Stimulated activated CD8-positive, alpha-beta memory T cell treated with anti-CD3 and anti-CD28 coated beads, Interleukin-7, amount 100 ng/mL, for 24 hours (primary cell): ENCODE measurements at regions not wholly inside any gene's neighbourhood (a gene's known extent, or its start where the extent isn't known, plus 50 kb on each side); places are given as distances from the start of the nearest gene placed in this dataset.
"Not testable (repeated sequence)": the region's sequence is repeated elsewhere in the genome, so short reads cannot be mapped to it uniquely, and the experiment has no call there.

Experiments
- DNase-seq: peaks from one replicate; pipeline ENCODE4 v3.0.0-alpha.2; 2020; ENCODE audit warnings: low read depth

DNA sequence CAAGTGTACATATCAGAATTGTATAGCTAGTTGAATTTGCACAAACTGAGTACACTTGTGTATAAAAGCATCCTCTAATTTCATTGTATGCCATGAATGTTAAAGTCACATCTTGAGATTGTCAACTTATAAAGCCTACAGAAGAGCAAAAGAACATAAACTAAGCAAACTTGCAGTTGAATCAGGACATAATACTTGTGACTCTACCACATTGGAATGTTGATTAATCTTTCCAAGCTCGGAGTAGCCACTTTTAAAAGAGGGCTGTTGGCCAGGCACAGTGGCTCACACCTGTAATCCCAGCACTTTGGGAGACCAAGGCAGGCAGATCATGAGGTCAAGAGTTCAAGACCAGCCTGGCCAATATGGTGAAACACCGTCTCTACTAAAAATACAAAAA lies 1220.8 kb upstream of the B3GALT2 start:
- DNase-seq = not testable (repeated sequence)

DNA sequence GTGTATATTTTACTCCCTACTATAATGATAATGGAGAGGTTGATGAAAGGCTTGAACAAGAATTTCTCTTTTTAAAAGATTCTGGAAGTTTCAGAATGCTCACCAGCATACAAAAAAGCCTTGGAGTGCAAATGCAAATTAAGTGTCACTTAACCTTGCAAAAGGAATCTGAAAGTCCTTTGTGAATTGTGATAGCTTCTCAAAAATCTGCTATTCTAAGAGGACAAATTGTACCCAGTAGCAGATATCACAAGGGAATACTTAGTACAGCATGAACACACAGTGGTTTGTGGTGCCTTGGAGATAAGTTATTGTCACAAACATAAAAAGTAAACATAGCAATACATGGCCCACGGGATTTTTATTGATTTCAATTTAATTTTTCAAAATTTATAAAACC lies 1208.3 kb upstream of the B3GALT2 start:
- DNase-seq = no peak

DNA sequence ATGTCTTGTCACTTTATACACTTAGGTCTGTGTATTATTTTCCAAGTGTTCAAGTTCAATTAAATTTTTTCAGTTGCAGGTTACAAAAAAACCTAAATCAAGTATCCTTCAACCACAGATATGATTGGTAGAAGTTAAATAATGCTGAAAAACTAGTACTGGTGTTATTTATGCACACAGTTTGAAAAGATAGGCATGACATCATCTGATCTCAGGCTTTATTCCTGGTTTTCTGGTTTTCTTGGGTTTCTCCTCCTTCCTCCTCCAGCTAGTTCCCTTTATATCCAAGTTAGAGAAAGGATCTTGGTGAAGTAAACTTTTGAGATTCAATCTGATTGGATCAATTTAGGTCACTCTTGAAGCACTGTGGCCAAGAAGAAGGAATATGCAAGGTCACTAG lies 1201.1 kb upstream of the B3GALT2 start:
- DNase-seq = no peak

DNA sequence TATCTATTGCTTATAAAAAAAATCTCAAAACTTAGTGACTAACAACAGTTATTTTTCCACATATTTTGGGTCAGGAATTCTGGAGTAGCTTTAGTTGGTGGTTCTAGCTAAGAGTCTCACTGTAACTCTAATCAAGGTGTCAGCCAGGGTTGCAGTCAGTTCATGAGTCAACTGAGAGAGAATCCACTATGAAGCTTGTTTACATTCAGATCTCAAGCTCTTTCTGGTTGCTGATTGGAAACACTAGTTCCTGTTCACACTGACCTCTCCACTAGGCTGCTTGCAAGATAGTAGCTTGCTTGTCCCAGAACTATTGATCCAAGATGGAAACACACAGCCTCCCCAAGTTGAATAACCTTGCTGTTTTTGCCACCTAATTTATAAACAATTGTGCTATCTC lies 1192.1 kb upstream of the B3GALT2 start:
- DNase-seq = no peak

DNA sequence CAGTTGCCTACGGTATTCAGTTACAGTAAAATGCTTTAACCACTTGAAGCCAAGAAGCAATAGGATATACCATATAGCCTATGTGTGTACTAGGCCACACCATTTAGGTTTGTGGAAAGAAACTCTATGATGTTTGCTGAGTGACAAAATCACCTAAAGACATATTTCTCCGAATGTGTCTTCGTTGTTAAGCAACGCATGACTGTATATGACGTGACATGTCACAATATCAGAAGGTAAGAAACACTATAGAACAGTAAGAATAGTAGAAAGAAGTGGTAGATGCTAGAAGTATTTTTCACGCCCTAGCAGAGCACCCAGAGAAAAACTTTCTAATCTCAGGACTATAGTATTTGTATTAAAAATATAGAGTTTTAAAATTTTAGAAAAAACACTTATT lies 1188.2 kb upstream of the B3GALT2 start:
- DNase-seq = no peak

DNA sequence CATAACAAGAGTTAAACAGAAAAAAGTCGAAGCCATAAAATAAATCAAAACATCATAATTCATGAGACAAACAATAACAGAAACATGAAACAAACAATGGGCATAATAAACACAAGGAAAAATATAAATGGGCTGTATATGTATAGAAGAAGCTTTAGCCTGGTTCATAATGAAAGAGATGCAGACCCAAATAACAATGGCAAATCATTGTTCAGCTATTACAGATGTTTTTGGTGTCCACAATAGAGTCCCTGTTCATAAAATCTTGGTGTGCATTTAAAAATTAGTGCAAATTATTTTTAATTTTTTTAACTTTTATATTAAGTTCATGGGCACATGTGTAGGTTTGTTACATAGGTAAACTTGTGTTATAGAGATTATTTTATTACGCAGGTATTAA lies 1185.9 kb upstream of the B3GALT2 start:
- no peak for DNase-seq

DNA sequence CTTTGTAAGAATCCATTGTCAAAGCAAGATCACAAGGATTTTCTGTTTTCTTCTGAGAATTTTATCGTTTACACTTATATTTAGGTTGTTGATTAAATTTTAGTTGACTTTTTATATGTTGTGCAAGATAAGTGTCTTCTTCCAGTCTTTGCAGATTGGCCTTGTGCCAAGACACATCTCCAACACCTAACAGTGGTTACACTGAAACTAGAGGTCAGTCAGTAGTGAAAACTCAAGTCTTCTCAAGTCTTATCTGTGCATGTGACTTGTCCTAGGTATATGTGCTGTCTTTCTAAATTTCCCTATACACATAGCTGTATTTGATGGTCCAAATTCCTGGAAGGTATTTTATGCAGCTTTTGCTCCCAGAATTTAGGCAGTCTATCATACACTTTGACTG lies 1183.2 kb upstream of the B3GALT2 start:
- DNase-seq = no peak

DNA sequence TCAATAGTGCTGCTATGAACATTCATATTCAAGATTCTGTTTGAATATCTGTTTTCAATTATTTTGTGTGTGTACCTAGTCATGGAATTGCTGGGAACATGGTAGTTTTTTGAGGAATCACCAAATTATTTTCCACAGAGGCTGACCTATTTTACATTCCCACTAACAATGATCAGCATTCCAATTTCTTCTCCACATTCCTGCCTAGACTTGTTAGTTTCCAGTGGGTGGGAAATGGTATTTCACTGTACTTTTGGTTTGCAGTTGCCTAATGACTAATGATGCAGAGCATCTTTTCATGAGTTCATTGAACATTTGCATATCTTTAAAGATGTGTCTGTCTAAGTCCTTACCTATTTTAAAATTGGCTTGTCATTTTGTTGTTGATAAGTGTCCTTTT lies 1182.6 kb upstream of the B3GALT2 start:
- no peak for DNase-seq

DNA sequence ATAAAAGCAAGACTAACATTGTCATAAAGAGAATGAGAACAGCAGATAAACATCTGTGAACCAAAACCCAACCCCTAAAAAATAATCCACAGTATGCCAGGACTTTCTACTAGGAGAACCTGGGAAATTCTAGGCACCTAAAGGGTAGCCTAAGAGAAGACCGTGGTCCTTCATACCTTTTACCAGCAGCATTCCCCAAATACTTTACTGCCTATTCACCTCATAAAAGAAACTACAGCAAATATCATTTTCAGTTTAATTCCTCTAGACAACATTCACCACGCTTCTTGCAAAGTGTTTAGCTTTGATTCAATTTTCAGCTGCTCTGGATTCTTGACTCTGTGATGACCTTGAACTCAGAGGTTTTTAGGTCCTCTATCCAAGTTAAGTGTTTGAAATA lies 1180.7 kb upstream of the B3GALT2 start:
- no peak for DNase-seq

DNA sequence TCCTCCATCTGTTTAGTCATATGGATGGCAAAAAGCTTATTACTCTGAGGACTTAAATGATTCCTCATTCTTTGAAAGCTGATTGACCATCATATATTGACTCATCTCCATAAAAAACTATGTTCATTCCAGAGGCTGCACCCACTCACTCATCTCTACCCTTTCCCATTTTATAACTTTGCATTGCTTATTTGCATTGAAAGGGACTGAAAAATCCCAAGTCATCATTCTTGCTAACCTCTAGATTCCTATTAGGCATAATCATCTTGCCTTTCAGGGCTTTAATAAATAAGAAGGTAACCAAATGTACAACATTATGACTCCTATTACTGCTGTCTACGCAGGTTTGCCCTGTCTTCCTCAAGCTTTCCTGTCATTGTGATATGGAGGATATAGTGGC lies 1180.3 kb upstream of the B3GALT2 start:
- no peak for DNase-seq

DNA sequence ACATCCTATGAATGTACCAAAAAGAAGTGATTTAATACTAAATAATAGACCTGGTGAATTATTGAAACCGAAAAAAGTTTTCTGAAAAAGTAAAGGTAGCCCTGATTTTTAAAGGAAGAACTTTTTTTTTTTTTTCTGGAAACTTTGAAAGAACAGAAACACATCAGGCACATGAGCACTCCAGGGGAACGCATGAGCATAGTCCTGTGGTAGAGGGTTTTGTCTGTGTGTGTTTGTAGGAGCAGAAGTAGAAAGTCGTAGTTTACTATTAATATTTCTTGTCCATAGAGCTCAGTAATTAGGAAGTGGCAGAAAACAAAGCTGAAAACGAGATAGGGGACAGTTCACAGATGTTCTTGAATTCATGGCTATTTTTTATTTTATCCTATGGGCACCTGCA lies 1175.9 kb upstream of the B3GALT2 start:
- DNase-seq = no peak

DNA sequence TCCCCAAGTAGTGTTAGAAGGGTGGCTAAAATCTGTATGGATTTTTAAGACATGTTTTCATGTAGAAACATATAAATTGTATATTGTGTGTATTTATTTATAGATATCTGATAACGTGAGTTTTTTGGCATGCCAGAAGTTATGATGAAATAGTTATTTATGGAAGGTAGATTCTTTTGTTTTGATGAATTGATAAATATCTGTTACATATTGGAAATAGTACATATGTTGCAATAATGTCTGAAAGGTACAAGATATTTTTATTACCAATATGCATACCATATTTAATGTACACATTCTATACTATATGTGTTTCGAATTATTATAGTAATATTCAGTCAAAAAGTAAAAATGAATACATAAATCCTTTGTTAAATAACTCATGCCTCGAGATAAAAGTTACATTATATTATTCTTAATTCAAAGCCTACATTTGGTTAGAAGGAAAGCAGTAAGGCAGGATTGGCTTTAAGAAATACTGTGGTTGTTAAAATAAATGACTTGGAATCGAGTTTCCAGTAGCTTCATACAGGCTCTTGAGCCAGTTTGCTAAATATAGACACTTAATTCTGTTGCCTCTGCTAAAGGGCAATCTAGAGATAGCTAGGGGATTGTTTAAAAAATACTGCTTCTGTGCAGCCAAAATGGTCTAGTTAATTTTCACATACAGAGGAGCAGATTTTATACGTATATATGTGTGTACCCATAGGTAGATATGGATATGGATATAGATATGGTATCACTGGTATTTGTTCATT lies 1175.1 kb upstream of the B3GALT2 start:
- DNase-seq = no peak

DNA sequence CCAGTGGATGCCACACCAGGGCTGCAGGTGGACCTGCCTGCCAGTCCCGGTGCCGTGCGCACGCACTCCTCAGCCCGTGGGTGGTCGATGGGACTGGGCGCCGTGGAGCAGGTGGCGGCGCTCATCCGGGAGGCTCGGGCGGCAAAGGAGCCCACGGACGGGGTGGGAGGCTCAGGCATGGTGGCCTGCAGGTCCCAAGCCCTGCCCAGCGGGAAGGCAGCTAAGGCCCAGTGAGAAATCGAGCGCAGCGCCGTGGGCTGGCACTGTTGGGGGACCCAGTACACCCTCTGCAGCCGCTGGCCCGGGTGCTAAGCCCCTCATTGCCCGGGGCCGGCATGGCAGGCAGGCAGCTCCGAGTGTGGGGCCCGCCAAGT lies 1171.8 kb upstream of the B3GALT2 start:
- DNase-seq = no peak

DNA sequence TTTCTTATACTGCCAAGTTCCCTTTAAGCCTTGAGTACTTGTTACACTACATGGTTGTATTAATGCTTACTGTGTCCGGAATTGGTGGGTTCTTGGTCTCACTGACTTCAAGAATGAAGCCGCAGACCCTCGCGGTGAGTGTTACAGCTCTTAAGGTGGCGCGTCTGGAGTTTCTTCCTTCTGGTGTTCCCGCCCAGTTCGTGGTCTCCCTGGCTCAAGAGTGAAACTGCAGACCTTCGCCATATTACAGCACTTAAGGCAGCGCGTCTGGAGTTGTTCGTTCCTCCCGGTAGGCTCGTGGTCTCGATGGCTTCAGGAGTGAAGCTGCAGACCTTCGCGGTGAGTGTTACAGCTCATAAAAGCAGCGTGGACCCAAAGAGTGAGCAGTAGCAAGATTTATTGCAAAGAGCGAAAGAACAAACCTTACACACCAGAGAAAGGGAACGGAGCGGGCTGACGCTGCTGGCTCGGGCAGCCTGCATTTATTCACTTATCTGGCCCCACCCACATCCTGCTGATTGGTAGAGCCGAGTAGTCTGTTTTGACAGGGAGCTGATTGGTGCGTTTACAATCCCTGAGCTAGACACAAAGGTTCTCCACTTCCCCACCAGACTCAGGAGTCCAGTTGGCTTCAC lies 1171.3 kb upstream of the B3GALT2 start:
- DNase-seq = not testable (repeated sequence)

DNA sequence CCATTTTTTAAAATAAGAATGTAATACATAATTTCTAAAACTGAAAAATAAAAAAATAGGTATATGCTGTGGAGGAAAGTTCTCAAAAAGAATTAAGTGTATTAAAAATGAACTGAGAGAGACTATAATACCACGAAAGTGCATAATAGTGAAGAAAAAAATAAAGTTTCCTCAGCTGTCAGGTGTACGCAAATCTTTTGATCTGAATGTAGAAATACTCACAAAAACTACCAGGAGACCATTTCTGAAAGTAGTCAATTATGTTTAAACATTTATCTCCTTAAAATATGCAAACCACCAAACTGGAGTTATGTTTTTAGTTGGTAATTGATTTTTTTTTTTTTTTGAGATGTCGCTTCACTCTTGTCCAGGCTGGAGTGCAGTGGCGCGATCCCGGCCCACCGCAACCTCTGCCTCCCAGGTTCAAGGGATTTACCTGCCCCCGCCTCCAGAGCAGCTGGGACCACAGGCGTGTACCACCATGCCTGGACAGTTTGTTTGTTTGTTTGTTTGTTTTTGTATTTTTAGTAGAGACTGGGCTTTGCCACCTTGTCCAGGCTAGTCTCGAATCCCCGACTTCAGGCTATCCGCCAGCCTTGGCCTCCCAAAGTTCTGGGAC lies 1169.2 kb upstream of the B3GALT2 start:
- DNase-seq = no peak

DNA sequence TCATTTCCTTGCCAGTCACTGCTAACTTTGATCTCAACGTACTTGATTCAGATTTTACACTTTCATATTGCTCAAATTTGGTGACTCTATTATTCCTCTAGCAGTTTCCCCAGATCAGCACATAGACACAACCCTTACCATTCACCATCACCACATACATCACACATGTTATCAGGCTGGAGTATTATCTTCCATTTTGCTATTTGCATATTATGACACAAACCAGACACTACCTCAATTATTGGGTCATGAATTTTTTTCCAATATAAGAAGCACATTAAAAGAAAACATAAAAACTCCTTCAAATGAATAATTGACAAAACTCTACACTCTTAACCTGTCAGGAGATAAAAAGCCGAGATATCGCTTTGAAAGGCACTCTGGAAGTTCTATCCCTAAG lies 1166.7 kb upstream of the B3GALT2 start:
- no peak for DNase-seq

DNA sequence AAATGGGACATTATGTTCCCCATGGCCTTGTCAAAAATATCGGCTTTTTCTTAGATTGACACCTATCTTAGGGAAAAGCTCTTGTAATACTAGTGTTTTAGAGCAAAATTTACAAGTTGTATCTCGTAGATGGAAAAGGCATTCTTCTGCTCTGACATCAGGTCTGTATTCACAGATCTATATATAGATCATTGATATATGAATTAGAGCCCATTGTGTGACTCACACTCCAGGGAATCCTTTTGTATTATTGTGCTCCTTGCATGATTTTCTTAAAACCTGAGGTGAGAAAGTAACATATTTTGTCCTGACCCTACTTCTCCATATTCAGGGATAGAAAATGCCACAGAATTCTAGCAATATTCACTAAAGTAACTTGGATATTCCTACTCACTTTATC lies 1160.8 kb upstream of the B3GALT2 start:
- no peak for DNase-seq

DNA sequence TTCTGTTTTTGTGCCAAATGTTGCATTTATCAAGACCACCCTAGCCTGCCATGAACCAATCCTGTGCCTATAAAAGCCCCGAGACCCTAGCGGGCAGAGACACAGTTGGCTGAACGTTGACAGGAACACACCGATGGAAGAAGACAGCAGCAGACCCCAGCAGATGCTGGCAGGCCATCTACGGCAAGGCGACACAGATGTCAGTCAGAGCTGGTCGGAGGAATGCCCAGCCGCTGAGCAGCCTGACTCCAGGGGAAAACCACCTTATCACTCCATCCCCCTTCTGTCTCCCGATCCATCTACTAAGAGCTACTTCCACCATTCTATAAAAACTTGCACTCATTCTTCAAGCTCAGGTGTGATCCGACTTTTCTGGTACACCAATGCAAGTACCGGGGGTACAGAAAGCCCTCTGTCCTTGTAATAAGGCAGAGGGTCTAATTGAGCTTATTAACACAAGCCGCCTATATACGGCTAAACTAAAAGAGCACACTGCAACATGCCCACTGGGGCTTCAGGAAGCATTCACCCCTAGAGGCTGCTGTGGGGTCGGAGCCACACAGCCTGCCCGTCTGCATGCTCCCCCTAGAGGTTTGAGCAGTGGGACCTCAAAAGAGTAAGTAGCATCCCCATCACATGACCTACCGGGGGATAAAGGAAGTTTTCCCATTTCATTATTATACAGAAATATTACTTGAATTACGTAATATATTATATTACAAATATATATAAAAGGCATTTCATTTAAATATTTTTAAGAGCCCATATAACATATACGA lies 1156.3 kb upstream of the B3GALT2 start:
- DNase-seq = no peak

DNA sequence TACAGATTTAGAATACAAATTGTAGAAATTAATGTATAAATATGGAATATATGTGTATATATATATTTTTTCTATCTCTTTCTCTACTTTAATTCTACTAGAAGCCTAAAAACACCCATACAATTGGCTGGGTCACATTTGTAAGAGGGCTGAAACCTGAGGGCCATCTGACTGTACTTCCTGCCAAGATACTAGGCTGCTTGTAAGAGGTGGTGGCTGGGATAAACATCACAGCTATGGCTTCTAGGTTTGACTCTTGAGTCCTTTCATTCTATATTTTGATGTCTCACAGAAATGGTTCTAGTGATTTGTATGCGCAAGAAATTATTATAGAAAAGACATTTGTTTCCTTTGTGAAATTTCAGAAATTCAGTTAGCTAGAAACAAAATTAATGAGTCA lies 1155.2 kb upstream of the B3GALT2 start:
- DNase-seq = no peak

DNA sequence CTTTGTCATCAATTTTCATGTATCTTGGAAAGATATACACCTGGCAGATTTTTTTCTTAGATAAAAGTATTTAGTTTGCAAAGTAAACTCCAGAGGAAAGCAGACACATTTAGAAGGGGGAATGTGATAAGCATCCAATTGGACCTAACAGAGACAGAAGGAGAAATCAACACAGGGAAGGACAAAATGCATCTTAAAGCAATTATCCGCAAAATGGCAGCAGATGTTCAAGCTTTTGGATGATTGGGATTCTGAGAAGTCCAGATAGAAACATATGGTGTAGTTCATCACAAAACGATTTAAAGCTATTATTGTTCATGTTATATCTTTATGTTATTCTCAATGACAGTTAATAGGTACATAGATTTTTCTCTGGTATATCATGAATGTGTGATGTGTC lies 1153.1 kb upstream of the B3GALT2 start:
- no peak for DNase-seq

DNA sequence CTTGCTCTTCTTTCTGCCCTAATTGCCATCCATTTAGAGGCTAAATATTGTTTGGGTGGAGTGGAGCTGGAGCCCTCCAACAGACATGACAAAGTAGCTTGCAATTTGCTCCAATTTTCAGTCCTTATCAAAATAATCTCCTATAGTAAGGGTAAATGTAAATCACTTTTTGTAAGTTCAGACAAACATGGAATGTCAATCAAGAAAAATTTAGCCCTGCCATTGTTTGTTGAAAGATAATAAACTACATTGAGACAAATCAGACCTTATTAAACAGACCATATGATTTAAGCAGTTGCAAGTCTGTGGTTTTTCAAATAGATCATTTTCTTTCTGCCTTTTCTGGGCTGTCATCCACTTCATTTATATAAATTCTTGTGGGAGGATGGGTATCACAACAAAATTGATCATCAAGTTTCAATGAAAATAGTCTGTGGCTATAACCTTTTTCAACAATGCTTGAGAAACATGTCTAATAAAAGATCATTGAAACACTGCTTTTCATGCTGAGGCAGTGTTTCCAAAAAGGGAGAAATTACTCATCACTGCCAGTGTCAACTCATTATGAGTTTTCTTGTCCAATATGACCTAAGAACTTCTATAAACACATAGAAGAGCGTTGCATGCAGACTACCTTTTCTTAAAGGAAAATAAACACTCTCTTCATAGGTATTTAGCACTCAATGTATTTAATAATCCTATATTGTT lies 1152.0 kb upstream of the B3GALT2 start:
- no peak for DNase-seq

DNA sequence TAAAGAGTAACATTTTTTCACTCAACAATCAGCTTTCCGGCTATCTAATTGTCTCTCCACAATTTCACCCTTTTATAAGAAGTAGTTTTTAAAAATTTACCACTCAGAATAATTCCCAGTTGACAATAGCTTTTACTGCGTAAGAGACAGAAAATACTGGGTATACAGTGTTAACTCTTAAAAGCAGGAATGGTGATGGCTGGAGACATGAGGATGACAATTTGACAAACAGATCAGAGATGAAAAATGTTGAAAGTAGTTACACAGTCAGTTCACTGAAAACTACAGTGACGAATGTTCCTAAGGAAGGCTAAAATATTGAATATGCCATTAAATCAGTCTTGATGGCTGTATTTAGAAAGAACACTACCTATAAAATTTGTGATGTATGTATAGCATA lies 1146.8 kb upstream of the B3GALT2 start:
- DNase-seq = no peak
